Ishikawa (cell line): ENCODE measurements at regions not wholly inside any gene's neighbourhood (a gene's known extent, or its start where the extent isn't known, plus 50 kb on each side); places are given as distances from the start of the nearest gene placed in this dataset.

Experiments used
- CEBPB ChIP-seq: IDR thresholded peaks from 2 replicates; pipeline ENCODE4 v1.6.1; 2012
- CREB1 ChIP-seq: IDR thresholded peaks from 2 replicates; pipeline ENCODE4 v1.6.1; 2012; ENCODE audit warnings: low read depth
- EGR1 ChIP-seq: IDR thresholded peaks from 2 replicates; pipeline ENCODE4 v1.6.1; 2012
- EP300 ChIP-seq: IDR thresholded peaks from 2 replicates; pipeline ENCODE4 v1.6.1; 2012; ENCODE audit warnings: borderline replicate concordance
- FOXM1 ChIP-seq: IDR thresholded peaks from 2 replicates; pipeline ENCODE4 v1.6.1; 2012; ENCODE audit warnings: low read depth, borderline replicate concordance
- NFIC ChIP-seq: IDR thresholded peaks from 2 replicates; pipeline ENCODE4 v1.6.1; 2012
- RAD21 ChIP-seq: IDR thresholded peaks from 2 replicates; pipeline ENCODE4 v1.6.1; 2012; ENCODE audit warnings: low read depth
- REST ChIP-seq: IDR thresholded peaks from 2 replicates; pipeline ENCODE4 v1.6.1; 2012; ENCODE audit warnings: low read depth, mild to moderate bottlenecking
- TAF1 ChIP-seq: IDR thresholded peaks from 2 replicates; pipeline ENCODE4 v1.6.1; 2012; ENCODE audit warnings: low read depth, mild to moderate bottlenecking
- TCF12 ChIP-seq: IDR thresholded peaks from 2 replicates; pipeline ENCODE4 v1.6.1; 2012; ENCODE audit warnings: low read depth
- TEAD4 ChIP-seq: IDR thresholded peaks from 2 replicates; pipeline ENCODE4 v1.6.1; 2012
- USF1 ChIP-seq: IDR thresholded peaks from 2 replicates; pipeline ENCODE4 v1.6.1; 2012
- YY1 ChIP-seq: IDR thresholded peaks from 2 replicates; pipeline ENCODE4 v1.6.1; 2012; ENCODE audit warnings: low read depth
- ZBTB7A ChIP-seq: IDR thresholded peaks from 2 replicates; pipeline ENCODE4 v1.6.1; 2012; ENCODE audit warnings: low read depth
- TF ChIP-seq, protein P1 (sequence below): IDR thresholded peaks from 2 replicates; pipeline ENCODE4 v1.6.1; 2012

DNA sequence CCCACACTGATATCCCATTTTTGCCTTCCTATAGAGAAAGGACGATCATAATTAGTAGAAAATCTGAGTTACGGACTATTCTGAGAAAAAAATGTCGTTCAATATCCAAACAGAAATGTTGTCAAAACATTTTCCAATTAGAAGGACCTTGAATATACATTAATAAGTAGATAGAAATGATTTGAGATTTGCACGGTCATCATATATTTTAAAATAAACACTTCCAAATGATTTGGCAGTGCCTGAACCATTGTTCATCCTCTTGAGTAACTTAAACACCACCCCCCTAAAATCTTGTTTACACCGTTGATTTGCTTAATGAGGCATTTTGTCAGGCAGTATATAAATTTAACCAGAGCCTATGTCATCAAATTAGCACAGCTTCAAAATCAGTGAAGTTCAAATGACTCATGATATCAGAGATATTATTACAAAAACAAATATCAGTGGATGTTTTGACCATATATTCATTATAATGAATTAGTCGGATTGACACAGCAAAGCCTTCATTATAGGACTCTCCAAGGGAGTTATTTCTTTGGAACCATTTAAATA lies 105.0 kb downstream of the ACTL7B start:
- no peak for TF ChIP-seq TAF1

GRCh38 chr9:108748776-108749175 lies 107.0 kb downstream of the ACTL7B start:
- no peak for TF ChIP-seq REST

GRCh38 chr9:108746864-108747263 lies 108.9 kb downstream of the ACTL7B start:
- TF ChIP-seq TCF12, result no peak
- no peak for TF ChIP-seq YY1
- no peak for TF ChIP-seq EP300
- TF ChIP-seq ZBTB7A, result no peak
- TF ChIP-seq CREB1, result no peak
- no peak for TF ChIP-seq RAD21
- TF ChIP-seq CEBPB, result no peak
- TF ChIP-seq TAF1, result no peak
- no peak for TF ChIP-seq TEAD4

DNA sequence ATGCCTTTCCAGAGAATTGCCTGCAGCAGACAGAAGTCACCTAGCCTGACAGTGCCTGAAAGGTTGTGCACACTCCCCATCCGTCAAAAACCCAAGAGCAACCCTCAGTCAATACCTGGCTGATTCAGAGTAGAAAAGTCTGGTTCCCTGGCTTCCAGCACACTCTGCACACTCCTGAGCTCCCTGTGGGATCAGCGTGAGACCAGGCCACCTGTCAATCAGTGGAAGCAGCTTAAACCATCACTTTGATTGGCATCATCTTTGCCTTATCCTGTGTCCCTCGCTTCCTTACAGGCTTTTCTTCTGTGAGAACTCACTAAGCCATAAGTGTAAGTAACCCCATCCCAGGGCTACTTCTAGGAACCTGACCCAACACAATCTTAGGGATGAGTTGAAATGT lies 109.8 kb downstream of the ACTL7B start:
- no peak for TF ChIP-seq REST
- TF ChIP-seq EGR1, result no peak
- TF ChIP-seq CEBPB, result no peak
- TF ChIP-seq ZBTB7A, result no peak
- TF ChIP-seq CREB1, result no peak
- no peak for TF ChIP-seq EP300
- no peak for TF ChIP-seq YY1
- TF ChIP-seq NFIC, result no peak
- TF ChIP-seq, protein P1, sequence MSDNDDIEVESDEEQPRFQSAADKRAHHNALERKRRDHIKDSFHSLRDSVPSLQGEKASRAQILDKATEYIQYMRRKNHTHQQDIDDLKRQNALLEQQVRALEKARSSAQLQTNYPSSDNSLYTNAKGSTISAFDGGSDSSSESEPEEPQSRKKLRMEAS, result no peak

GRCh38 chr9:108744641-108745040 lies 111.1 kb downstream of the ACTL7B start:
- TF ChIP-seq EP300, result no peak
- TF ChIP-seq CREB1, result no peak
- no peak for TF ChIP-seq NFIC
- no peak for TF ChIP-seq FOXM1
- TF ChIP-seq USF1, result no peak
- TF ChIP-seq EGR1, result no peak
- no peak for TF ChIP-seq CEBPB
- no peak for TF ChIP-seq REST
- no peak for TF ChIP-seq TCF12
- TF ChIP-seq ZBTB7A, result no peak
- TF ChIP-seq TAF1, result no peak
- TF ChIP-seq, protein P1, result no peak
- no peak for TF ChIP-seq TEAD4
- no peak for TF ChIP-seq YY1

GRCh38 chr9:108743901-108744371 lies 111.8 kb downstream of the ACTL7B start:
- TF ChIP-seq USF1 (peak; percentile 58), RAD21 (no peak), CEBPB (no peak), EGR1 (no peak), EP300 (peak; percentile 21; the same call in 1 of the 2 replicates), ZBTB7A (no peak), NFIC (no peak), REST (no peak), YY1 (no peak), TCF12 (no peak; the same call in 1 of the 2 replicates), TEAD4 (peak; percentile 92)
- TF ChIP-seq, protein P1, result peak; percentile 94
